Femur (tissue), 1 donor: ENCODE measurements at regions not wholly inside any gene's neighbourhood (a gene's known extent, or its start where the extent isn't known, plus 50 kb on each side); places are given as distances from the start of the nearest gene placed in this dataset.
"Not testable (repeated sequence)": the region's sequence is repeated elsewhere in the genome, so short reads cannot be mapped to it uniquely, and the experiment has no call there.

ENCODE experiments used
- DNase-seq: peaks from one replicate; pipeline ENCODE4 v3.0.0-alpha.2; 2017

GRCh38 chr10:36437367-36437766 lies 688.0 kb upstream of the ANKRD30A start:
- no peak for DNase-seq

DNA sequence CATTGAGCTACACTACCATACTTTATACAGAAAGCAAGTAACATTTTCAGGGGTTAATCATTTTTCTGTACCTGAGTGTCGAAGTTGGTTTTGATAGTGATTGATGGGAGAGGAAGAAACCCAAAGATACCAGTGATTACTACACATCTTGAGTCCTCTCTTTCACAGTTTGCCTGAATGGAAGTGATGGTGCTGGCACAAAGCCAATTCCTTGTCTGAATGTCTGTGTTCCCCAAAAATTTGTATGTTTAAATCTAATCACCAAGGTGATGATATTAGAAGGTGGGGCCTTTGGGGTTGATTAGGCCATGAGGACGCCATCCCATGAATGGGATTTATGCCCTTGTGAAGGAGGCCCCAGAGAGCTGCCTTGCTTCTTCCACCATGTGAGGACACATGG lies 696.9 kb upstream of the ANKRD30A start:
- DNase-seq = no peak

GRCh38 chr10:36425131-36425797 lies 700.1 kb upstream of the ANKRD30A start:
- DNase-seq = peak; percentile 31

DNA sequence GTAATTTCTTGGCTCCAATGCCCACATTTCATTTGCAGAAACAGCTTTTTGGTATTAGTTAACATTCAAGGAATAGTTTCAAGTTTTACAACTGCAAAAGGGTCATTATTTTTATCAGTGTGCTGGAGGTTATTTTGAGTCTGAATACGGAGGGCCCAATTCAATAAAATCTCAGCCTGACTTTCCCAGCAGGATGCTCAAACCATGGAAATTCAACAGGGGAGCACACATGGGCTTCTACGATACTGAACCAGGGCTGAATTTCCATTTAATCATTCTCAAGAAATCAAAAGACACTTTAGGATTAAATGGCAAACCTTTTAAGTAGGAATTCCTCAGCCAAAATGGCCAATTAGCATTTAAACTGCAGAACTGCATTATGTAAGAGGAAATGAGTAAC lies 700.9 kb upstream of the ANKRD30A start:
- DNase-seq = no peak

DNA sequence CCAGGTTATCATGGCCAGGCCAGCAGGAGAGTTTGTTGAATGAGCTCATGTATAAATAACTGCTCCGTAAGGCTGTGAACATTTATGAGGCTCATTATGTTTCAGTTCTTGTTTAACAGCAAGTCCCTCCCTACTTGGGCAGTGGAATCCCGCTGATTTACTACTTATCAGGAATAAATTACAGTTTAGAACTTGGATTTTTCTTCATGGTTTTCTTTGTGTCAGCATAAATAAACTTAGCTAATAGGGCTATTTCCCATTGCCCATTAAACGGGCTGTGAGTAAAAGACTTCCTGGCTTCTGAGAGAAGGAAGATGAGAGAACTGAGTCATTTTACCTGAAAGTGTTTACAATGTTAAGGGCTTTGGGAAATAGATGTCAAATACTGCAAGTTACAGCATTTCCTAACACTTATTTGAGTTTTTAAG lies 701.6 kb upstream of the ANKRD30A start:
- no peak for DNase-seq

GRCh38 chr10:36421992-36422391 lies 703.4 kb upstream of the ANKRD30A start:
- peak; percentile 42 for DNase-seq

DNA sequence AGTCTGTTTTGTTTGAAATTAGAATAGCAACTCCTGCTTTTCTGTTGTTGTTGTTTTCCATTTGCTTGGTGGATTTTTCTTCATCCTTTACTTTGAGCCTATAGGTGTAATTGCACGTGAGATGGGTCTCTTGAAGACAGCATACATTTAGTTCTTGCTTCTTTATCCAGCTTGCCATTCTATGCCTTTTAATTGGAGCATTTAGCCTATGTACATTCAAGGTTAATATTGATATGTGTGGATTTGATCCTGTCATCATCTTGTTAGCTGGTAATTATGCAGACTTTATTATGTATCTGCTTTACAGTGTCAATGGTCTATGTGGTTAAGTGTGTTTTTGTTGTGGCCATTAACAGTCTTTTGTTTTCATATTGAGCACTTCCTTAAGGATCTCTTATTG lies 708.9 kb upstream of the ANKRD30A start:
- no peak for DNase-seq

DNA sequence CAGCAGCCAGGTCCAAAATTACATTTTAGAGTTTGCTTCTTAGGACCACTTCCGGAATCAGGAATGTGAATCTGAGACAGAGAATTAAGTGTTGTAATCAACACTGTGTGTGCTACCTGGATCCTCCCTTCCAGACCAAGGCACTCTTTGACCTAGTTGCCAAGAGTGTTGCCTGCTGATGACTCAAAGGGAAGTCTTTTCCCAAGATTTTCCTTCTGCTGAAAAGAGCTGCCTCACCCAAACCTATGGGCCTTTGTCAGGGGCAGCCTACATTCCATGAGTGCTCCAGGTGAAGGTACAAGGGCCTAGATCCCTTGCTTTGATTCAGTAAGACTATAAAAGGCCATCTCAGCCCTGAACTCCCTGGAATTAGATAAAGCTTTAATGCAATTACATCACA lies 712.5 kb upstream of the ANKRD30A start:
- no peak for DNase-seq

DNA sequence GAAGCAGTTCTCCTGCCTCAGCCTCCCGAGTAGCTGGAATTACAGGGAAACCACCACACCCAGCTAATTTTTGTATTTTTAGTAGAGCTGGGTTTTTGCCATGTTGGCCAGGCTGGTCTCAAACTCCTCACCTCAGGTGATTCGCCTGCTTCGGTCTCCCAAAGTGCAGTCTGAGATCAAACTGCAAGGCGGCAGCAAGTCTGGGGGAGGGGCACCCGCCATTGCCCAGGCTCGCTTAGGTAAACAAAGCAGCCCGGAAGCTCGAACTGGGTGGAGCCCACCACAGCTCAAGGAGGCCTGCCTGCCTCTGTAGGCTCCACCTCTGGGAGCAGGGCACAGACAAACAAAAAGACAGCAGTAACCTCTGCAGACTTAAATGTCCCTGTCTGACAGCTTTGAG lies 725.2 kb upstream of the ANKRD30A start:
- not testable (repeated sequence) for DNase-seq

DNA sequence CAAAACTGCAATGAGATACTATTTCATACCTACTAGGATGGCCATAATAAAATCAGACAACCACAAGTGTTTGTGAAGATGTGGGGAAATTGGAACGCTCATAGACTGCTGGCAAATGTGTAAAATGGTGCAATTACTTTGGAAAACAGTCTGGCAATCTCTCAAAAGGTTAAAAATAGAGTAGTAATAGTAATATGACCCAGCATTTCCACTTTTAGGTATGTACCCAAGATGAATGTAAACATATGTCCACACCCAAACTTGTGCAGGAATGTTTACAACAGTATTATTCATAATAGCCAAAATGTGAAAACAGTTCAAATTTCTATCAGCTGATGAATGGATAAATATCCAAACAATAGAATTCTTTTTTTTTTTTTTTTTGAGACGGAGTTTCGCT lies 731.6 kb upstream of the ANKRD30A start:
- no peak for DNase-seq

DNA sequence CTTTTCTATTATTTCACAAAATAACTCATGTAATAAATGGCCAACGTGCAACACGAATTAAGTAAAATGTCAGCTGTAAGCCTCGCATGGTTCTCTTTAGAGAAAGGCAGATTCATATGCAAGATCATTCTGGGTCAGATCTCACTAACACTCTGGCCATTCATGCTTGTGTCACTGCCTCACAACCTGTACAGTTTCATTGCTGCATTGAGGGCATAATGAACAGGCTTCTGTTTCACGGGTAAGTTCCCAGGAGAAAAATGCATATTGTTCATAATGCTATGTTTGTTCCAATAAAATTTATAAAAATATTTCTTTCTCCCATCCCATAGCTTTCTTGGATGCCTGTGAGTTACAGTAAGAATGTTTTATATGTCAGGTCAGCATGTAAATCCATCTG lies 734.0 kb upstream of the ANKRD30A start:
- DNase-seq = no peak

GRCh38 chr10:36390221-36390620 lies 735.2 kb upstream of the ANKRD30A start:
- DNase-seq = no peak

DNA sequence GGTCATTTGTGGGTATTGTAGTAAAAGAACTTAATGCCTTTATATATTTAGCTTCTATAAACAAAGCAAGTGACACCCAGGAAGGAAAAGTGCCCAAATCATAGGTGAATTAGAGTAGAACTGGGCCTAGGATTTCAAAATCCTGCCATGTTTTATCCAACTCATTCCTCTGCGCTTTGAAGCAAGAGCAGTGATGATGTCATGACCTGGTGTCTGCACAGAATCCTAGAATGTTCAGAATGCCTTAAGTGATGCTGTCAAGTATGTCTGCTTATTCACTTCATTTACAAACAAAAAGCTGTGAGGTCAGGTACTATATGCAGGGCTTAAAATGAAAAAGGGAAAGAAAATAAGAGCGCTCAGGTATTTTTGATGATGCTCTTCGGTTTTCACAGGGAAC lies 737.2 kb upstream of the ANKRD30A start:
- no peak for DNase-seq

DNA sequence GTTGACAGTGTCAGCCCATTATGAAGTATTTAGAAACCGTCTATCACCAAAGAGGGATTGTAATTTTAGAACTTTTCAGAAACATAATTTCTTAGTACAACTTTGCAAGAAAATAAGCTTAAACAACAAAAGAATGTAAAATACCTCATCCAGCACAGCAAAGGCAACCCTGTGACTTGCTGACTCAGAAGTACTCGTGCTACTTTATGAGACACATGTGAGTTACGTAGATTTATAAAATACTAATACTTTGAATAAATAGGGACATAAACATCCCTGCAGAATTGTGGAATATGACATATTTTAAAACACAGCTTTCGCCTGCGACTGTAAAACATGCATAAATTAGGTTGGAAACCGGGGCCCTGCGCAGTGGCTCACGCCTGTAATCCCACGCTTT lies 739.7 kb upstream of the ANKRD30A start:
- no peak for DNase-seq

GRCh38 chr10:36383349-36383748 lies 741.3 kb upstream of the FZD8 start:
- DNase-seq = no peak

- DNase-seq = peak; percentile 48
These were observed 739.7 kb upstream of the FZD8 start for GRCh38 chr10:36381748-36382147.

DNA sequence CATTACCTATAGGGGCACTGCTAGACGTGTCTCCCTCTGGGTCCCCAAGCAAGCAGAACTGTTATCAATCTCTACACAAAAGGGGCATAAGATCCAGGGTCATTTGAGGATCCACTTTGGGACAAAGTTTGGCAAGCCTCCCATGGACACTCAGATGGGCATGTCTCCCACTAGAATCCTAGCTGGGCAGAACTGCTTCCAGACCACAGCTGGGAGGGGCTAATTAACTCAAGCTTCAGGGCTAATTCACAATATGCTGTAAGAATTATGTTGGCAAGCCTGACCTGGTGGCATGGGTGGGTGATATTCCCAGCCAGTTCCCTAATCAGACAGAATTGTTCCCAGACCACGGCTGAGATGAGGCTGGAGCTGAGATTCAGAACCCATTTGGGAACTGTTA lies 738.4 kb upstream of the FZD8 start:
- DNase-seq = no peak

DNA sequence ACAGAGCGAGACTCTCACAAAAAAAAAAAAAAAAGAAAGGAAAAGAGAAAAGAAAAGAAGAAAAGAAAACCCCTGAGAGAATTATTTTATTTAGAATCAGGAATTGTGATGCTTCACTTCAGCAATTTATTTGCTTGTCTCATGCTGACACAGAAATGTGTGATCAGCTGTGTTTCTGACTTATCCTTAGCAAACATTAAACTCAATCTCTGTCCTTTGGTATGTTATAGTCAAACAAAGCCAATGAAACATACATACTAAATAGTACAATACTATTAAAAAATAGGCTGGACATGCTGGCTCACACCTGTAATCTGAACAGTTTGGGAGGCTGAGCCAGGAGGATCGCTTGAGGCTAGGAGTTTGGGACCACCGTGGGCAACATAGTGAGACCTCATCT lies 733.0 kb upstream of the FZD8 start:
- no peak for DNase-seq

- no peak for DNase-seq
These were observed 731.5 kb upstream of the FZD8 start for GRCh38 chr10:36373424-36374096.

- DNase-seq = no peak
These were observed 725.3 kb upstream of the FZD8 start for GRCh38 chr10:36367362-36367761.

DNA sequence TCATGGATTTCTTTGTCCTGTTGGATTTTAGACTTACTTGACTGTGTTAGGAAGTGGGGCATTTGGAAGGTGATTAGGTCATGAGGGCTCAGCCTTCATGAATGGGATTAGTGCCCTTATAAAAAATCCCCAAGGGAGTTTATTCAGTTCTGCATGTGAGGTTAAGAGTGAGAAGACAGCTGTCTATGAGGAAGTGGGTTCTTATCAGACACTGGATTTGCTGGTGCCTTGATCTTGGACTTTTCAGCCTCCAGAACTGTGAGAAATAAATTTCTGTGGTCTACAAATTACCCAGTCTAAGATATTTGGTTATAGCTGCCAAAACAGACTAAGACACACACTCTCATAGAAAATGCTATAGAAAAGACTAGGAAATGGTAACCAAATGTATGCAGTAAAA lies 724.7 kb upstream of the FZD8 start:
- DNase-seq = no peak

DNA sequence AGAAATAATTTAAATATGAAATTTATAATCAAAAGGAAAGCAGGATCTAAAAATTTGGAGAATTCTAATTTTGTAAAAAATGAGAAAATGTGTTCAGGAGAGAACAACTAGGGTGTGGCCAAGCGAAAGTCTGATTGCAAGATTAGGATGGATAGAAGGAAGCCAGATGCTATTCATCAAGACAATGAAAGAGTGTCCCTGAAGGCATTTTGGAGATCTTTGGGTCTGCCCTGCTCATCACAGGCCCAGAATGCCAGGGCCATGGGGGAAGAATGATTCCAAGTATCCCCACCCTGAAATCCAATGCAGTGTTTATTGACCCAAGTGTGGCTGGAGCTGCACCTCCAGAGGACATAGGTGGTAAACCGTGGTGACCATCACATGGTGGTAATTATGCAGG lies 724.0 kb upstream of the FZD8 start:
- no peak for DNase-seq

DNA sequence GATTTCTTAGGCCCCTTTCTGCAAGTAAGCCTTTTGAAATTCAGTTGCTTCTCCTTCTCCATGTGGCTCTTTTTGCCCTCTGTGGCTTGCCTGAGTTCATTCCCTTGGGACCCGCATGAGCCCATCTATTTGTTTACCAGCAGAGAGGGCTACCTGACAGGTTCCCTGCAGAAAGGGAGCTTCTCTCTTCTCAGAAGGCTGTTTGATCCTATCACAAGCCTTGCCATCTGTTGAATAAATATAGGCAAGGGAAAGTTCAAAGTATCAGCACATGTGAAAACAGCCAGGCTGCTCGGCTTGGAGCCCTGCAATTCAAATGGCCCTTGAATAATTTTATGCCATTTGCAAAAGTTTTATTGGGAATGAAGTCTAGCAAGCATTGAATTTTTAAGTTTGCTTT lies 720.2 kb upstream of the FZD8 start:
- no peak for DNase-seq

GRCh38 chr10:36358736-36359135 lies 716.6 kb upstream of the FZD8 start:
- no peak for DNase-seq

- no peak for DNase-seq
These were observed 712.5 kb upstream of the FZD8 start for GRCh38 chr10:36354633-36355032.
